IMR-90 (cell line): ENCODE measurements at regions not wholly inside any gene's neighbourhood (a gene's known extent, or its start where the extent isn't known, plus 50 kb on each side); places are given as distances from the start of the nearest gene placed in this dataset.

ENCODE experiments used
- BHLHE40 ChIP-seq: fragments of 150-350 bp; IDR thresholded peaks from 2 replicates; pipeline ENCODE4 v1.6.1; 2016; ENCODE audit warnings: mild to moderate bottlenecking, low read depth, low read length
- CEBPB ChIP-seq: IDR thresholded peaks from 2 replicates; pipeline ENCODE4 v1.6.1; 2012; ENCODE audit warnings: low read depth, low read length, improper control_type of control experiment
- CTCF ChIP-seq: conservative IDR thresholded peaks from 2 replicates; pipeline ENCODE4 v1.5.1; 2012; ENCODE audit warnings: mild to moderate bottlenecking, low read depth, low read length, improper control_type of control experiment
- MAFK ChIP-seq: IDR thresholded peaks from 2 replicates; pipeline ENCODE4 v1.6.1; 2012; ENCODE audit warnings: low read depth, low read length, improper control_type of control experiment
- MAZ ChIP-seq: IDR thresholded peaks from 2 replicates; pipeline ENCODE4 v1.6.1; 2012; ENCODE audit warnings: low read depth, mild to moderate bottlenecking, low read length, improper control_type of control experiment, moderate library complexity, borderline replicate concordance
- SMC3 ChIP-seq: fragments of 150-350 bp; IDR thresholded peaks from 2 replicates; pipeline ENCODE4 v1.6.1; 2016; ENCODE audit warnings: low read depth, mild to moderate bottlenecking, antibody characterized with exemption, low read length, moderate library complexity
- USF2 ChIP-seq: fragments of 150-350 bp; IDR thresholded peaks from 2 replicates; pipeline ENCODE4 v1.6.1; 2017; ENCODE audit warnings: mild to moderate bottlenecking, antibody characterized with exemption, low read length, low read depth

- TF ChIP-seq USF2 (no peak), SMC3 (no peak), CEBPB (no peak), CTCF (no peak), MAFK (no peak), MAZ (no peak), BHLHE40 (no peak)
These were observed 1533.0 kb downstream of the UQCRFS1 start for GRCh38 chr19:27679905-27680304.
